ENCODE measurements at regions not wholly inside any gene's neighbourhood (a gene's known extent, or its start where the extent isn't known, plus 50 kb on each side); places are given as distances from the start of the nearest gene placed in this dataset.
A peak's percentile ranks its signal among the peaks of the same experiment; 100 is the strongest.

- H3K27me3 ChIP-seq: no peaks in the 10 kb centered on the region
- intact Hi-C loops (cut with DNase I; ENCODE audit: low total_unique reads): no loop called here
- no peak overlapping the region for H3K4me3 ChIP-seq
- H3K36me3 ChIP-seq: no peaks in the 10 kb centered on the region
- H3K9me3 ChIP-seq: no peaks in the 10 kb centered on the region
- no peak for TF ChIP-seq CTCF (IDR thresholded peaks at IDR 0.05)
- no peak for TF ChIP-seq POLR2A (IDR thresholded peaks at IDR 0.05)
- H3K4me1 ChIP-seq: no peaks in the 10 kb centered on the region
- no peak for DNase-seq
- H3K27ac ChIP-seq: peak overlapping the region in 1 of 2 donors; percentile 49
Measured at GRCh38 chr2:217049422-217049821, 189.6 kb upstream of the TNP1 start.

GRCh38 chr2:217048730-217049129, 188.9 kb upstream of the TNP1 start:
- H3K4me1 ChIP-seq: no peaks in the 10 kb centered on the region

GRCh38 chr2:217047631-217048030, 187.8 kb upstream of the TNP1 start:
- TF ChIP-seq CTCF (IDR thresholded peaks at IDR 0.05): no peak
- no peak for TF ChIP-seq POLR2A (IDR thresholded peaks at IDR 0.05)
- H3K4me1 ChIP-seq: no peaks in the 10 kb centered on the region
- H3K9me3 ChIP-seq: no peaks in the 10 kb centered on the region
- no peak overlapping the region for H3K4me3 ChIP-seq
- DNase-seq: no peak
- H3K27ac ChIP-seq: no peak overlapping the region
- H3K36me3 ChIP-seq: no peaks in the 10 kb centered on the region
- no peaks in the 10 kb centered on the region for H3K27me3 ChIP-seq
- intact Hi-C loops (cut with DNase I; ENCODE audit: low total_unique reads): no loop called here

More at GRCh38 chr2:217048730-217049129, 188.9 kb upstream of the TNP1 start:
- Histone ChIP-seq H3K27me3 (no peaks in the 10 kb centered on the region), H3K9me3 (no peaks in the 10 kb centered on the region), H3K27ac (no peak overlapping the region), H3K36me3 (no peaks in the 10 kb centered on the region), H3K4me3 (no peak overlapping the region)
- no peak for DNase-seq
- TF ChIP-seq CTCF (IDR thresholded peaks at IDR 0.05): no peak
- TF ChIP-seq POLR2A (IDR thresholded peaks at IDR 0.05): no peak
- intact Hi-C loops (cut with DNase I; ENCODE audit: low total_unique reads): no loop called here

- H3K9me3 ChIP-seq: no peaks in the 10 kb centered on the region
- intact Hi-C loops (cut with DNase I; ENCODE audit: low total_unique reads): no loop called here
- no peak for DNase-seq
- H3K36me3 ChIP-seq: no peaks in the 10 kb centered on the region
- no peak overlapping the region for H3K4me3 ChIP-seq
- TF ChIP-seq CTCF (IDR thresholded peaks at IDR 0.05) (no peak), POLR2A (IDR thresholded peaks at IDR 0.05) (no peak)
- H3K27me3 ChIP-seq: no peaks in the 10 kb centered on the region
- H3K4me1 ChIP-seq: no peaks in the 10 kb centered on the region
- H3K27ac ChIP-seq: no peak overlapping the region
Measured at GRCh38 chr2:217047209-217047608, 187.3 kb upstream of the TNP1 start.

- TF ChIP-seq POLR2A (IDR thresholded peaks at IDR 0.05): no peak
- Histone ChIP-seq H3K4me3 (no peak overlapping the region), H3K27me3 (no peaks in the 10 kb centered on the region), H3K27ac (no peak overlapping the region), H3K36me3 (no peaks in the 10 kb centered on the region), H3K9me3 (no peaks in the 10 kb centered on the region), H3K4me1 (no peaks in the 10 kb centered on the region)
- no peak for DNase-seq
- intact Hi-C loops (cut with DNase I; ENCODE audit: low total_unique reads): no loop called here
Measured at GRCh38 chr2:217045700-217046475, 186.0 kb upstream of the TNP1 start.

All from uterus (tissue), 3 donors.